Fibroblast of mammary gland (primary cell): ENCODE measurements at regions not wholly inside any gene's neighbourhood (a gene's known extent, or its start where the extent isn't known, plus 50 kb on each side); places are given as distances from the start of the nearest gene placed in this dataset.
A peak's percentile ranks its signal among the peaks of the same experiment; 100 is the strongest.
"Not testable (repeated sequence)": the region's sequence is repeated elsewhere in the genome, so short reads cannot be mapped to it uniquely, and the experiment has no call there.

Experiments
- DNase-seq: peaks from one replicate; pipeline ENCODE4 v3.0.0-alpha.2; 2010; ENCODE audit warnings: low read depth
- H3K4me3 ChIP-seq: 2 replicates; pipeline ENCODE4 v1.5.1; 2011; ENCODE audit warnings: low read depth, mild to moderate bottlenecking, low read length, moderate library complexity; ENCODE audit not compliant: control insufficient read depth
- TF ChIP-seq, protein P1 (sequence below): conservative IDR thresholded peaks from 2 replicates; pipeline ENCODE4 v1.5.1; 2011; ENCODE audit warnings: low read depth, low read length, inconsistent platforms; ENCODE audit not compliant: control insufficient read depth, insufficient read depth

DNA sequence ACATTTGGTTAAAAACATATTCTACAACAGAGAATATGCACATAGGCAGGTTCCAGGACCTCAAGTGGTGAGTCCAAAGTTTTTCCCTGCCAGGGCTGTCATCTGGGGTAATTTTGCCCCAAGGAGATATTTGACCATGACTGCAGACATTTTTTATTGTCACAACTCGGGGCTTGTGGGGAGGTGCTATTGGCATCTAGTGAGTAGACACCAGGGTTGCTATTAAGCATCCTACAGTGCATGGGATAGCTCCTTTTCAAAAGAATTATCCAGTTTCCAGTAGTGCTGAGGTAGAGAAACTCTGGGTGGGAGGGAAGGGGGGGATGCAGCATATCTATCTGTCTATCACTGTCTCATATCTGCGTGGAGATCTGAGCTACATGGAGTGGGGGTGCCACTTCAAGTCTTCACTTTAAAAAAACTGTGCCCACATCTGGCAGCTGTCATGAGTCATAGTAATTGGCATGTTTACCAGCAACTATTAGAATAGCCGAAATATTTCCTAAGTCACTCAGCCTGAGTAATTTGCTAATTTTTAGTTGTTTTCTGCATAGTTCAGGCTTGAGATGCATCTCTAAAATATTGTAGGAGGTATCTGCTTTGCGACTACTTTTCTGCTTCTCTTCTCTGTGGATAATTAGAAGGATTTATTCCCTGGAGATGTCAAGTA, 254.0 kb upstream of the RBMS1 start:
- TF ChIP-seq, protein P1, sequence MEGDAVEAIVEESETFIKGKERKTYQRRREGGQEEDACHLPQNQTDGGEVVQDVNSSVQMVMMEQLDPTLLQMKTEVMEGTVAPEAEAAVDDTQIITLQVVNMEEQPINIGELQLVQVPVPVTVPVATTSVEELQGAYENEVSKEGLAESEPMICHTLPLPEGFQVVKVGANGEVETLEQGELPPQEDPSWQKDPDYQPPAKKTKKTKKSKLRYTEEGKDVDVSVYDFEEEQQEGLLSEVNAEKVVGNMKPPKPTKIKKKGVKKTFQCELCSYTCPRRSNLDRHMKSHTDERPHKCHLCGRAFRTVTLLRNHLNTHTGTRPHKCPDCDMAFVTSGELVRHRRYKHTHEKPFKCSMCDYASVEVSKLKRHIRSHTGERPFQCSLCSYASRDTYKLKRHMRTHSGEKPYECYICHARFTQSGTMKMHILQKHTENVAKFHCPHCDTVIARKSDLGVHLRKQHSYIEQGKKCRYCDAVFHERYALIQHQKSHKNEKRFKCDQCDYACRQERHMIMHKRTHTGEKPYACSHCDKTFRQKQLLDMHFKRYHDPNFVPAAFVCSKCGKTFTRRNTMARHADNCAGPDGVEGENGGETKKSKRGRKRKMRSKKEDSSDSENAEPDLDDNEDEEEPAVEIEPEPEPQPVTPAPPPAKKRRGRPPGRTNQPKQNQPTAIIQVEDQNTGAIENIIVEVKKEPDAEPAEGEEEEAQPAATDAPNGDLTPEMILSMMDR, result no peak
- peak; percentile 88 for DNase-seq
- H3K4me3 ChIP-seq, result no peak overlapping the region

DNA sequence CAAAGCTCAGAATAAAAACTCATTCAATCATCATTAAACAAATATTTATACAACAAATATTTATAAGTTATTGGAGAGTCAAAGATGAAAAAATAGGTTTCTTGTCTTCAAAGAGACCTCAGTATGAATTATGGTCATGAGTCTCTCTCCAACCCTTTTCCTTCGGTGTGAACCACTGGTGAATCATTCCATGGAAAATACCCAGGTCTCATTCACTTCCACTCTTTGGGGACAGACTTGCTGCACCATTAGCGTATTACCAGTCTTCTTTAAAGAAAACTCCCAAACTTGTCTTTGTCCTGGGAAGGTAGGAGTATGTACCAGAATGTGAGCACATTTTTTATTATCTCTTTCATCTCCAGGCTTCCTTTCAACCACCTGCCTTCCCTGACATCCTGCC, 257.4 kb upstream of the RBMS1 start:
- no peak overlapping the region for H3K4me3 ChIP-seq
- peak; percentile 89 for DNase-seq
- TF ChIP-seq, protein P1, result no peak

DNA sequence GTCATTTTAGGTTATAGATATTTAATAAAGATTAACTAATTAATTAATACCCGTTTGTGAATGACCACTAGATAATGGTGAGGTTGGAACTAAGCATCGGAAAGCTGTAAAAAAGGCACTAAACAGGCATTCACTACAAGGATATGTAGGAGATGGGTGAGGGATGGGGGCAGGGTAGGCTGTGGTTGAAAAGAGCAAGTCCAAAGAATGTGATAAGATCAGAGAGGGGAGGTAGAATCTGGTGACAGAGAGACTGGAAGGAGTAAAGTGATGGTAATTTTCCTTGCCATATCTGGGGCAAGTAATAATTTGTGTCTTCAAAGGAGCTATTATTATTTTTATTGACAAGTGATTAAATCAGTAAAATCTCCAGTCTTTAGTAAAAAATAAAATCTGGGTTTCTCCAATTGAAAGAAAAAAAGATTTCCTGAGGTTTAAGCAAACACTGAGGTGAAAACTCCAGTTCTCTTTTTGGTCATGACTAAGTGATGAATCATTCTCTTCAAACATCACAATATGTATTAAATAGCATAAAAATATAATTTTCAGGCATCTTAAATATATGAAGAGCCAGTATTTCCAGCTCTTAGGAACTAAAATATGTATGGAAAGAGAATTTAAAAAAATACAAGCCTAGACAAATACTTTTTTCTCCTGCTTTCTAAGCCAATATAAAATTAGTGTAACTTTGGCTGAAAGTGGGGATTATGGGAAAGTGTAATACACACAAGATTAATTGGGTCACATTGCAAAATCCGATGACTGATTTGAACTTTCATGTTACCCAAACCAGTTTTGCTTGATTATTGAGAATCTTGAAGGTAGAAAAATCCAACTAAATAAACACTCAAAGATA, 259.1 kb upstream of the RBMS1 start:
- no peak overlapping the region for H3K4me3 ChIP-seq
- peak; percentile 80 for DNase-seq
- TF ChIP-seq, protein P1, result no peak

DNA sequence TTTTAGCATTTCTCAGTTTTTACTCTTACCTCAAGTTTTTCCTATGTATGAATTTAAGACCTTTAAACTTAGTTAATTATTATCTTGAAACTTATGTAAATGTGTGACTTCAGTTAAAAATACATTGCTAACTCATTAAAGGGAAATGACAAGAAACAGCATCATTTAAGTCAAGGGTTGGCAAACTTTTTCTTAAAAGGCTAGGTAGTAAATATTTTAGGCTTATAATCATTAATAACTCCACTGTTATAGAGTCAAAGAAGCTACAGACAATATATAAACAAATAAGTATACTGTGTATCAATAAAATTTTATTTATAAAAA, 259.7 kb upstream of the RBMS1 start:
- TF ChIP-seq, protein P1, result no peak
- no peak for DNase-seq
- no peak overlapping the region for H3K4me3 ChIP-seq

DNA sequence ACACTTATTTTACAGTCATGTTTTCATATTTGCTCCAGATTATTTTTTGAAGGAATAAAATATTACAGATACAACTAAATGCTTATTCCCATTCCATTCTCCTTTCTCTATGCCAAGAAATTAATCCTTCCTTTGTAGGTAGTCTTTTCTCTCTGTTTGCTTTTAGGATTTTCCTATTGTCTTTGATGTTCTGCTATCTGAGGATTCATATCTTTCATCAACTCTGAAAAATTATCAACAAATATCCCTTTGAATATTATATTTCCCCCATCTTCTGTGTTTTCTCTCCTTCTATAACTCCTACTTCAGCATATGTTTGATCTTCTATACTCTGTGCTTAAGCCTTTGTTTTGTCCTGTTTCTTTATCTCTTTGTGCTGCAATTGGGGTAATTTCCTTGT, 260.4 kb upstream of the RBMS1 start:
- TF ChIP-seq, protein P1, result no peak
- no peak for DNase-seq
- H3K4me3 ChIP-seq, result no peak overlapping the region

DNA sequence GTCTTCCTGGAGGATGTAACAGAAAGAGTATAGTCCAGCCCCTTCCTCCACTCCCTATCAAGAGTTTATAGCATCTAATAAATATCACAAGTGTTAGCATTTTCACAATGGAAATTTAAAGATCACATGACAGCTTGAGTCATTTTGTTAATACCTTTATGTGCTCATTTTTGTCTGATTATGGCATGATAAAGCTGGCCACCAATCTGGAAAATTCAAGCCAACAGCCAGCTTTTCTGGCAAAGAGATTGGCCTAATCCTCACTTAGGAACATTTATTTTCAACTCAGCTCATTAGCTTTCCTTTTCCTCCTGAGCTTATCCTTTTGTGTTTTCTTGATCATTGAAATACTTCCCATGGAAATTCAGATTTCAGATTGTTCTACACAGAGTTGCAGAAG, 262.9 kb upstream of the RBMS1 start:
- H3K4me3 ChIP-seq, result no peak overlapping the region
- TF ChIP-seq, protein P1, result no peak
- DNase-seq, result no peak

DNA sequence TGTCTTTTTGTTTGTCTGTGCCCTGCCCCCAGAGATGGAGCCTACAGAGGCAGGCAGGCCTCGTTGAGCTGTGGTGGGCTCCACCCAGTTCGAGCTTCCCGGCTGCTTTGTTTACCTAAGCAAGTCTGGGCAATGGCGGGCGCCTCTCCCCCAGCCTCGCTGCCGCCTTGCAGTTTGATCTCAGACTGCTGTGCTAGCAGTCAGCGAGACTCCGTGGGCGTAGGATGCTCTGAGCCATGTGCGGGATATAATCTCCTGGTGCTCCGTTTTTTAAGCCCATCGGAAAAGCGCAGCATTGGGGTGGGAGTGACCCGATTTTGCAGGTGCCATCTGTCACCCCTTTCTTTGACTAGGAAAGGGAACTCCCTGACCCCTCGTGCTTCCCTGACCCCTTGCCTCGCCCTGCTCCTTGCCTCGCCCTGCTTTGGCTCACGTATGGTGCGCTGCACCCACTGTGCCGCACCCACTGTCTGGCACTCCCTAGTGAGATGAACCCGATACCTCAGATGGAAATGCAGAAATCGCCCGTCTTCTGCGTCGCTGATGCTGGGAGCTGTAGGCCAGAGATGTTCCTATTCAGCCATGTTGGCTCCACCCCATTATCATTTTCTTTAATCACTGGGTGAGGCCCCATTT, 269.0 kb upstream of the RBMS1 start:
- H3K4me3 ChIP-seq, result not testable (repeated sequence)

More for the DNA sequence above, 269.0 kb upstream of the RBMS1 start:
- DNase-seq, result not testable (repeated sequence)
